Dermis blood vessel endothelial cell (primary cell): ENCODE measurements at regions not wholly inside any gene's neighbourhood (a gene's known extent, or its start where the extent isn't known, plus 50 kb on each side); places are given as distances from the start of the nearest gene placed in this dataset.
"Not testable (repeated sequence)": the region's sequence is repeated elsewhere in the genome, so short reads cannot be mapped to it uniquely, and the experiment has no call there.

Experiments
- DNase-seq: peaks from one replicate; pipeline ENCODE4 v3.0.0; 2010

DNA sequence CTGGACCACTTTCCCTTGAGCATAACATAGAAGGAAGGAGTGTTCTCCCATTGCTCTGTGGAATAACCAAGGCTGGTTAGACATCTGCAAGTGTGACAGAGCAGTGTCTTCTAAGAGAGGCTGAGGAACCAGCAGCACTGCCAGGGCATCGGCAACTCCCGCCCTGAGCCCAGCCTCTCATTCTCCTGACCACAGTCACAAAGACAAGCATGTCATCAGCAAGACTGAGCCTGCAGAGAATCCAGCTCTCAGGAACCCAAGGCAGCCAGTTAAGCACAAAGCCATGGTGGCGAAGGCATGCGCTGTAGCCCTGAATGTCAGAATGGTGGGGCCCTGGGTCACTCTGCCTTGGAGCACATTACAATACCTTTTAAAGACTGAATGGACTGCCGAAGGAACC is 253.9 kb downstream of the AGTPBP1 start:
- no peak for DNase-seq

DNA sequence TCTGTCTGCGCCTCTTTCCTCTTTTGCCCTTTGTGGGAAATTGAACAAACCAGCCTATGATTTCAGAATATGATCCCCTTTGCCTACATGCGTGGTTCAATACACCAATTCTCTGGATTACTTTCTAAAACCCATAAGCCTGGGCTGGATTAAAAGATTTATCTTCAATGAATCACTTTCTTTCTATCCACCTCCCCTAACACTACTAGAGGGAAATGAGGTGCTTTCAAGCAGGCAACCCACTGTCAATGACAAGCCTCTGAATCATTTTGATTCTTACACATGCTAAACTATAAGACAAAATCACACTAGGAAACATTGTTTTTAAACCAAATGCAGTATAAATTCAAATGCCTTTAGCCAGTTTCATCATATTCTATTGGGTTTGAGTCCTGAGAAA is 257.5 kb downstream of the AGTPBP1 start:
- DNase-seq, result no peak

DNA sequence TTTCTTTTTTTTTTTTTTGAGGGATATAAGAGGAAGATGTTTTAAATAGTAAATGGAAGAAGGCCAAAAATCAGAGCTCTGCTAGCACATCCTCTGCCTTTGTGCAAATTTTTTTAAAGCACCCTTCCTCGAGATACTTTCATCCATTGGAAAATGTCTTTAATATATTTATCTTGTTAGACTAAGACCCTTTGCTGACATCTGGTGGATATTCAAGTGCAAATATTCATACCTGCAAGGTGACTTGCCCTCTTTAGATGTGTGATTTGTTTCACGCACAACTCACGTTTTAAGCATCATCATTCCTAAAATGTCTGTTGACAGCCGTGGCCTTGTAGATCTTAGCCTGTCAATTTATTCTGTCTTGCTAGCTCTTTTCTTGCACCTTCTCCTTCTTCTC is 258.5 kb downstream of the AGTPBP1 start:
- DNase-seq, result peak; percentile 35

DNA sequence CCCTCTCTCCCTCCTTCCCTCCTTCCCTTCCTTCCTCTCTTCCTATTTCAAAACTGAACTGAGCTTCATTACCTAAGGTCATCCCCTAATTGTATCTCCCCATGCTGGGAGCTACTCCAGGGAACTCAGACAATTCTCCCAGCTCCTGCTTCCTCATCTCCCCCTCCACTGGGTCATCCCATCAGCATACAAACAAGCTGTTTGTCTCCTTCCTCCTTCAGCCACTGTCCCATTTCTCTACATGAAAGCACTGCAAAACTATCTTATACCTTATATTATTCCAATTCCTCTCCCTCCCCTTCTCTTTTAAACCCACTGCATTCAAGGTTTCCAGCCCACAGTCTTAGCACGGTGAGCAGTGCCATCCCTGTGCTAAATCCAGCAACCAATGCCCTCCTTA is 262.4 kb downstream of the AGTPBP1 start:
- DNase-seq, result no peak

DNA sequence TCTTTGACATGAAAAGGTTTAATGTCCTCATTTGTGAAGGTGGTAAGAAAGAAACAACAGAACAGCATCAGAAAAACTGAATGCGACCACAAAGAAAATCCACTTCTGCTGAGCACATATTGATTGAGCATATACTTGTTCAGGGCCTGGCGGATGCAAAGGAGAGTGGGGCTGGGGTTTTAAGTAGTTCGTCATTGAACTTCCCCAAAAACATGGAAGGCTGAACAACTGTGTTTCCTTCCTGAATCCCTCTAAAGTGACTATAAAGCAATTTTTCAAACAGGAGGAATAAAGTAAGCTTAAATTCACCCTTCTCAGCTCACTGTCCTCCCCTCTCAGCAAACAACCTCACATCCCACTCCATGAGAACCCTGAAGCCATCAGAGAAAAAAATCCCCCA is 262.9 kb downstream of the AGTPBP1 start:
- no peak for DNase-seq

DNA sequence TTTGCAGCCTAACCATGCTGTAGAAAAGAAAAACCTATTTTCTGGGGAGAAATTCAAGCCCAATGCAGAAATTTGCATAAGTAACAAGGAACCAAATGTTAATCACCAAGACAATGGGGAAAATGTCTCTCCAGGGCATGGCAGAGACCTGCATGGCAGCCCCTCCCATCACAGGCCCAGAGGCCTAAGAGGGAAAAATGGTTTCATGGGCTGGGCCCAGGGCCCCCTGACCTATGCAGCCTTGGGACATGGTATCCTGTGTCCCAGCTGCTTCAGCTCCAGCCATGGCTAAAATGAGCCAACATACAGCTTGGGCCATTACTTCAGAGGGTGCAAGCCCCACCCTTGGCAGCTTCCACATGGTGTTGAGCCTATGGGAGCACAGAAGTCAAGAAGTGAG is 266.9 kb downstream of the AGTPBP1 start:
- DNase-seq, result not testable (repeated sequence)

DNA sequence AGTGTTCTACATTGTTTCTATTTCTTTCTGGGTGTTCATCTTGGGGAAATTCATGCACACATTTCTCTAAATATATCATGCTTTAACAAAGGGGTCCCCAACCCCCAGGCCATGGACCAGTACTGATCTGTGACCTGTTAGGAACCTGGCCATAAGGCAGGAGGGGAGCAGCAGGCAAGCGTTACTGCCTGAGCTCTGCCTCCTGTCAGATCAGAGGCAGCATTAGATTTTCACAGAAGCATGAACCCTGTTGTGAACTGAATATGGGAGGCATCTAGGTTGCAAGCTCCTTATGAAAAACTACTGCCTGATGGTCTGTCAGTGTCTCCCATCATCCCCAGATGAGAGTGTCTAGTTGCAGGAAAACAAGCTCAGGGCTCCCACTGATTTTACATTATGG is 270.0 kb downstream of the AGTPBP1 start:
- no peak for DNase-seq

DNA sequence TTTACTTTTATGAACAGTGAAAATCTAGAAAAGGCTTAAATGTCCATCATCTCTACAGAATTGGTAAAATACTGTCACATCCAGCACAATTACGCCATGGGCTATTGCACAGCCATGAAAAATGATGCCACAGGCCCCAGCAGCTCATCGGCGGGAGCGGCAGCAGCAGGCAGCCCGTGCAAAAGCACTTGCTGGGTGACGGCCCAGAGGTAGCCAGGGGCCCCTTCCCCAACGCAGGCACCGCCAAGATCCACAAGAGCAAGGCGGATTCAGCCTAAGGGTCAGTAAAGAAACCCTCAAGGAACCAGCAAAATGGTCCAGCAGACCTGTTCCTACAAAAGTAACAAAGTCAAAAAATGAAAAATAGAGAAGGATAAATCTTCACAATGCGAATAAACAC is 272.7 kb downstream of the AGTPBP1 start:
- DNase-seq, result no peak

DNA sequence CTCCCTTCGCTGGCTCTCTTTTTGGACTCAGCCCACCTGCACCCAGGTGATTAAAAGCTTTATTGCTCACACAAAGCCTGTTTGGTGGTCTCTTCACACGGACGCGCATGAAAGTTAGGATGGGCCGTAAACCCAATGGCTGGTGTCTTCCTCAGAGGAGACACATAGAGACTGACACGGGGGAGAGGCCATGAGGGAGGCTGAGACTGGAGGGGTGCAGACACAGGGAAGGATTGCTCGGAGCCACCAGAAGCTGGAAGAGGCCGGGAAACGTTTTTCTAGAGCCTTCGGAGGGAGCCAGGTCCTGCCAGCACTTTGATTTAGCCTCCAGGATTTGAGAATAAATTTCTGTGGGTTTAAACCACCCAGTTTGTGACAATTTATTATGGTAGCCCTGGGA is 274.9 kb downstream of the AGTPBP1 start:
- no peak for DNase-seq

DNA sequence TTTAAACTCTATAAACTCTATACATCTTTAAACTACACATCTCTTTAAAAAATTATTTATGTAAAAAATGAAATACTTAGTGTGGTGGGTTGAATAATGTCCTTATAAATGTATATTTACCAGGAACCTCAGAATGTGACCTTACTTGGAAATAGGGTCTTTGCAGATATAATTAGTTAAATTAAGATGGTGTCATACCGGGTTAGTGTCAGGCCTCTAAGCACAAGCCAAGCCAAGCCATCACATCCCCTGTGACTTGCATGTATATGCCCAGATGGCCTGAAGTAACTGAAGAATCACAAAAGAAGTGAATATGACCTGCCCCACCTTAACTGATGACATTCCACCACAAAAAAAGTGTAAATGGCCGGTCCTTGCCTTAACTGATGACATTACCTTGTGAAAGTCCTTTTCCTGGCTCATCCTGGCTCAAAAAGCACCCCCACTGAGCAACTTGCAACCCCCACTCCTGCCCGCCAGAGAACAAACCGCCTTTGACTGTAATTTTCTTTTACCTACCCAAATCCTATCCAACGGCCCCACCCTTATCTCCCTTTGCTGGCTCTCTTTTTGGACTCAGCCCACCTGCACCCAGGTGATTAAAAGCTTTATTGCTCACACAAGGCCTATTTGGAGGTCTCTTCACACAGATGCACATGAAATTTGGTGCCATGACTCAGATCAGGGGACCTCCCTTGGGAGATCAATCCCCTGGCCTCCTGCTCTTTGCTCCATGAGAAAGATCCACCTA is 283.5 kb downstream of the AGTPBP1 start:
- DNase-seq, result not testable (repeated sequence)

DNA sequence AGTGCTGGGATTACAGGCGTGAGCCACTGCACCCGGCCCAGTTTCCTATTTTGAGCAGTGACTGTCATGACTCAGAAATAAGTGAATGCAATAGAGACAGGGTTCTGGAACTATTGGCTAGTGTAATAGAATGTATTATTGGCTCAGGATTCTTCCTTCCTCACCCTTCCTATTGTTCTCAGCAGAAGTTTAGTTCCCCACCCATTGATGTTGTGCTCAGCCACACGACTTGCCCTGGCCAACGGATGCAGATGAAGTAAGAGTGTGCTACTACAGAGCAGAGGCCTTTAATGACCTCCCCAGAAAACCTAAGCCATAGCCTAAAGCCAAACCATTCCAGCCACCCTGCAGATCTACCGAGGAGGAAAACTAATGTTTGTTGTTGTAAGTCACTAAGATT is 287.9 kb downstream of the AGTPBP1 start:
- DNase-seq, result peak; percentile 68

DNA sequence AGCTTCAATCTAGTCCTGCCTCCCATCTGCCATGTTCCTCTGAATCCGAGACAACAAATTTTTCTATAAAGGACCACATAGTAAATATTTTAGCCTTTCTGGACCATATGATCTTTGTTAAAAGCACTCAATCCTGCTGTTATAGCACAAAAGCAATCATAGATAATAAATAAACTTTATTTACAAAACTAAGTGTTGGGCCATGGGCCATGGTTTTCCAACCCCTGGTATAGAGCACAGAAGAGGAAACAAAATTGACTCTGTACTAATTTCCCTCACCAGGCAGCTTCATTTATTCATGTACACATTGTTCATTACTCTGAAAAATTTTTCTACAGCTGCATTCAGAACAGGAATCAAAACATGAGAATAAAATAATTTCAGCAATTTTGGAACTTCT is 288.9 kb downstream of the AGTPBP1 start:
- no peak for DNase-seq

DNA sequence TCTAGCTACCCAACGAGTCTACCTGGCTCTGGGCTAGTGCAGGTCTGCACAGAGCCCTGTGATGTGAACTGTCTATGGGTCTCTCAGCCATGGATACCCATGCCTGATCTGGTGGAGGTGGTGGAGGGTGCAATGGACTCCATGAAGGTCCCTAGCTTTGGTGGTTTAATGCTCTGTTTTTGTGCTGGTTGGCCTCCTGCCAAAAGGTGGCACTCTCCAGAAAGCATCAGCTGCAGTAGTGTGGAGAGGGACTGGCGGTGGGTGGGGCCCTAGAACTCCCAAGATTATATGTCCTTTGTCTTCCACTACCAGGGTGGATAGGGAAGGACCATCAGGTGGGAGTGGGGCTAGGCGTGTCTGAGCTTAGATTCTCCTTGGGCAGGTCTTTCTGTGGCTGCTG is 290.1 kb downstream of the AGTPBP1 start:
- DNase-seq, result no peak

DNA sequence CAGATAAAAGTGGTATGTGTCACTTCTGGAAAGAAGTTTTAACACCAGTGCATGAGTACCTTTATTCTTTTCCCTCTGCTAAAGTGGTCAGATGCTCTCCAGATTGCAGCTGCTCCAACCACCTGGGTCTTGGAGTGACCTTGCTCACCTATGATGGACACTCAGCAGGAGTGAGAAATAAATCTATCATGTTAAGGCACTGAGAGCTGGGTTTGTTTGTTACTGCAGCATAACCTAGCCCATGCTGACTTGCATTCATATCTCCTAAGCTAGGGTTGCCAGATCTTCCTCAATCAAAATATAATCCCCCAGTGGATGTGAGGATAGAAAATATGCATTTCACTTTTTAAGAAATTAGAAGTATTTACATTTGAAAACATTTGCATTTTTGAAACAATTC is 295.9 kb downstream of the AGTPBP1 start:
- no peak for DNase-seq

DNA sequence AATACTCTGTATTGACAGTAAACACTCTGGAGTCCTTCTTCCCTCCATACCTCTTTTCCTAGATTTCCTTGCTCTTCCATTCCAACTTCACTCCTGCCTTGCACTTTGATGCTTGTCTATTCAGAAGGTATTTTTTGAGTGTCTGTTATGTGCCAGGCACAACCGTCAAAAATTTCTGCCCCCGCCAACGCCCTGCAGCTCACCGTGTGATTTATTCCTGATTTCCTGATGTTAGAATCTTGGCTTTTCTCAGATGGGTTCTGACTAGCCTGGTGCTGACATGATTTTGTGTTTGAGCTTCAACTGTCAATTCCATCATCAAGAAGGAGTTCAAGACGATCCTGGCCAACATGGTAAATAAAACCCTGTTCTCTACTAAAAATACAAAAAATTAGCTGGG is 297.5 kb downstream of the AGTPBP1 start:
- no peak for DNase-seq

DNA sequence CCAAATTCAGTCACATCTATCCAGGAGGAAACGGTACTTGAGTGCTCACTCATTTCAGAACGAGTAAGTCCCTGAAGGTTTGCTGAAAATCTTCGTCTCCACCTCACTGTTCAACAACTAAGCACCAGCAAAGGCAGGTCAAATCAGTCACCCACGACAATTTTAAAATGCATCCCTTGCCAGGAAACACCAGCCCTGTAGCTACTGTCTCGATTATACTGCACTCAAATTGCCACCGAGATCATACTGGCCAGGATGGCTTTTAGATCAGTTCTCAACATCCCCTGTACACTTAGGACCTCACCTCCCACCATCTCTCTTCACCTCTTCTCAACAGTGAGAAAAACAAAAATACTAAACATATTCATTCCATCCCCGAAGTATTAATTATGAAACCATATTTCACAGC is 298.6 kb downstream of the AGTPBP1 start:
- DNase-seq, result no peak

DNA sequence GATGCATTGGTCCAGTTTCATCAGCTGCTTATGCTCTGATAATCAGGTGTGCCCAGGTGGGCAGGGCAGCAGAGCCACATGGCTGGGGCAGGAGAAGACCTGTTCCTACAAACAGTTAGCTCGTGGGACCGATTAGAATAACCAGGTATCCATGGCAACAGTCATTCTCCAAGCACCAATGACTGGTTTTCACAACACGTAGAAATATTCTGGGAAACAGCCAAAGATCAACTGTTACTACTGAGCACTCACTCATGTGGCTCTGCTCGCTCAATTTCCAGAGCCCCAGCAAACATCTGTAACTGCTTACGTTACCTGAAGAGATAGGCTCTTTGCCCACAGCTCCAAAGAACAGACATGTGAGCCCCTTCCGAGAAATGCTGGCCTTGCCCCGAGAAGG is 302.0 kb downstream of the AGTPBP1 start:
- DNase-seq, result no peak

DNA sequence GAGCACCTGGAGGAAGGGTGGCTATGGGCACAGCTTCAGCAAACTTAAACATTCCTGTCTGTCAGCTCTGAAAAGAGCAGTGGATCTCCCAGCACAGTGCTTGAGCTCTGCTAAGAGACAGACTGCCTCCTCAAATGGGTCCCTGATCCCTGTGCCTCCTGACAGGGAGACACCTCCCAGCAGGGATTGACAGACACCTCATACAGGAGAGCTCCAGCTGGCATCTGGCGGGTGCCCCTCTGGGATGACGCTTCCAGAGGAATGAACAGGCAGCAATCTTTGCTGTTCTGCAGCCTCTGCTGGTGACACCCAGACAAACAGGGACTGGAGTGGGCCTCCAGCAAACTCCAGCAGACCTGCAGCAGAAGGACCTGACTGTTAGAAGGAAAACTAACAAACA is 307.8 kb downstream of the AGTPBP1 start:
- not testable (repeated sequence) for DNase-seq

DNA sequence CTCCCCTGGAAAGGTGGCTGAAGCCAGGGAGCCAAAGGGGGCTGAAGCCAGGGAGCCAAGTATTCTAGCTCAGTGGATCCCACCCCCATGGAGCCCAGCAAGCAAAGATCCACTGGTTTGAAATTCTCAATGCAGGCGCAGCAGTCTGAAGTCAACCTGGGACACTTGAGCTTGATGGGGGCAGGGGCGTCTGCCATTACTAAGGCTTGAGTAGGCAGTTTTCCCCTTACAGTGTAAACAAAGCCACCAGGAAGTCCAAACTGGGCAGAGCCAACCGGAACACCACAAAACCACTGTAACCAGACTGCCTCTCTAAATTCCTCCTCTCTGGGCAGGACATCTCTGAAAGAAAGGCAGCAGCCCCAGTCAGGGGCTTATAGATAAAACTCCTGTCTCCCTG is 308.2 kb downstream of the AGTPBP1 start:
- not testable (repeated sequence) for DNase-seq

DNA sequence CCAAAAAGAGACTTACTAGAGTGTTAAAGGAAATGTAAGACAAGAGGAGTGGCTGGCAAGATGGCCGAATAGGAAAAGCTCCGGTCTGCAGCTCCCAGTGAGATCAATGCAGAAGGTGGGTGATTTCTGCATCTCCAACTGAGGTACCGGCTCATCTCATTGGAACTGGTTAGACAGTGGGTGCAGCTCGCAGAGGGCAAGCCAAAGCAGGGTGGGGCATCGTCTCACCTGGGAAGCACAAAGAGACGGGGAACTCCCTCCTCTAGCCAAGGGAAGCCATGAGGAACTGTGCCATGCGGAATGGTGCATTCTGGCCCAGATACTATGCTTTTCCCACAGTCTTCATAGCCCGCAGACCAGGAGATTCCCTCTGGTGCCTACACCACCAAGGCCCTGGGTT is 308.7 kb downstream of the AGTPBP1 start:
- no peak for DNase-seq

DNA sequence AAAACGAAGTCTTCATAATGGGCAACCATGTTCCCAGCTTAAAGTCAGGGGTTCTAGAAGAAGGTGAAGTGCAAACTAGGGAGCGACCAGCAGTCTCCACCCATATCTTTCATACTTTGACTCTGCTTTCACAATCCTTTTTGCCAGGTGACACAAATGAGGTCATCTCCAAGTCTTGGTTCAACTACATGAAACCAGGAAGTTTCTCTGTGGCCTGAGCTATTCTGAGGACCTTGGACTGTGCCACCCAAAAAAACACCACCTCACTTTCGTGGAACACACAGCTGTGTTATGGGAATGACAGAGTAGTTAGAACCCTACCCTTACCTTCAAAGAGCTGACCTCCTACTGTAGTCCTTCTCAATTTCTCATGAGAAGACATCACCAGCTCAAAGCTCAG is 309.2 kb downstream of the AGTPBP1 start:
- no peak for DNase-seq

DNA sequence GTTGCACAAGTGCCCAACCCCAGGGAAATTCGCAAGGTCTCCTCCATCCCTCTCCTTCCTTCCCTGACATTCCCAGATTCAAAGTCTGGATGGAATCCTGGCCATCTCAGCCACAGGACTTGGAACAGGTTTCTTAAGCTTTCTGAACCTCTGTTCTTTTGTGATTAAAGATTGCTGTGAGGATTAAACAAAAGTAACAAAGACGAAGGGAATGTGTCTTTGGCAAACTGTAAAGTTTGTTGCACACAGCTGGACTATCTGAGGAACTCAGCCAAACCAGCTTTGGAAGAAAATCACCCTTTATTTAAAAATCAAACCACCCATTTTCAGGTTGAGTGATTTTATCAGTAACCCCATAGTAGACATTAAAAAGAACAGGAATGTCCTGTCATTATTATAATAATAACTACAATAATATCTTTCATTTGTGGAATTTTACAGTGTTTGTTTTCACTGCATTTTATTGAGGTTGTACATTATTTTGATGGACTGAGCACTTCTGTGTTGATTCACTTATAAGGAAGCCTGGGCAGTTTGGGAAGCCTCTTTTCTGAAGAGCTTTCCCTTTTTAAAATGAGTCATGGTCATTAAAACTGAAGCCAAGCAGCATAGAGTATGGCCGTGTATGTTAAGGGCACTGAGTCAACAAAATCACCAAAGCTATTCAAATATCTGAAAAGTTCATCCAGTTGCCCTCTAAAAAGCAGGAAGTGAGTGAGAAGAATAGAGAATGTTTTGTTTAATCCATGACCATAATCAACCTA is 310.2 kb downstream of the AGTPBP1 start:
- DNase-seq, result peak; percentile 70

DNA sequence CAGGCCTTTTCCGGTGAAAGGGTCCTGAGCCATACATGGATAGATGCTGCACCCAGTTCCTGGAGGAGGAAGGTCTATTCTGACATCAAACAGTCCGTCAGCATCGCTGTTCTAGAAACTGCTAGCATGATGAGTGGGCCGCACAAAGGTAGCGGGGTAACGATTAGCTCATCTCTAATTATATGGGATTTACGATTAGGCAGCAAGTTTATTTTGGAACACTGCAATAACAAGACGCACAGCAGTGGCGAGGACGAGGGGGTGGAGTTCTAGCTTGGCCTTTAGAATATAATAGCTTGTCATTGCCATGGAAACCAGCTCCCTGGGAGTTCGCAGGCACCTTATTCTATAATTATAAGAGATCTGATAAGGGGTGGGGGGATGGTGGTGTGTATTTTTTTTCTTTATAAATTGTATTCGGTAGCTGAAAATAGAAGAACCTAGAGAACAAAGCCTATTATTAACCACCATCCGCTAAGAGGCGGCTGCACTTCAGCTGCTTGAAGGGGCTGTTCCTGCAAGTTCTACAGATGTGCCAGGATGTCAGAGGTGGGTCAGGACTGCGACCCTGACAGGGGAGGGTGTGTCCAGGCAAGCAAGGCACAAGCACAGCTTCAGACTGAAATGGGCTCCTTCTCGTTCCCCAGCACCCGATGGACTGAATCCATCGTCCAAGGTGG is 311.0 kb downstream of the AGTPBP1 start:
- DNase-seq, result peak; percentile 44

DNA sequence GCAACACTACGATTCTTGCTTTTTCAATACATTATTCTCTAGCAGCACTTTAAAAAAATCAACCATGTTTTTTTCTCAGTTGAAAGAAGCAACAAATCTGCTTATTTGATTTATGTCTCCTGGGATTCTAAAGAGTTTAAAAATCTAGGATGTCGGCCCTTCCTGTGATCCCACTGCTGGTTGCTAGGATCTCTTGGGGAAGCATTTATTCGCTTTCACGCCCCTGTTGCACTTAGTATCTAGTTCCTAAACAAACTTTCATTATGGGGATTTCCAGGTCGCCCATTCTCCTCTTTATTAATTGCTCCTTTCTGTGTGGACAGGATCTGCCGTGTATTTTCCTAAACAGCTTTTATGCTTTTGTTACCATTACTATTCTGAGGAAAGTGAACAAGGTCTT is 313.5 kb downstream of the AGTPBP1 start:
- DNase-seq, result no peak
